DOHH2 (cell line): ENCODE measurements at regions not wholly inside any gene's neighbourhood (a gene's known extent, or its start where the extent isn't known, plus 50 kb on each side); places are given as distances from the start of the nearest gene placed in this dataset.
"Not testable (repeated sequence)": the region's sequence is repeated elsewhere in the genome, so short reads cannot be mapped to it uniquely, and the experiment has no call there.

Experiments used
- H3F3A ChIP-seq: fragments of 200-600 bp; sonication (generic), shearing (Covaris generic); 2 replicates; pipeline ENCODE4 v1.6.0; 2016; ENCODE audit warnings: antibody characterized with exemption, mild to moderate bottlenecking; ENCODE audit not compliant: control insufficient read depth, insufficient read depth
- H3K27ac ChIP-seq: fragments of 200-600 bp; sonication (generic); 2 replicates; pipeline ENCODE4 v1.5.1; 2014; ENCODE audit warnings: low read depth, mild to moderate bottlenecking, low read length, moderate library complexity
- H3K27me3 ChIP-seq: fragments of 200-600 bp; sonication (generic); 2 replicates; pipeline ENCODE4 v1.6.1; 2014; ENCODE audit warnings: mild to moderate bottlenecking, low read length, mixed read lengths; ENCODE audit not compliant: control insufficient read depth
- H3K36me3 ChIP-seq: fragments of 200-600 bp; sonication (generic); 2 replicates; pipeline ENCODE4 v1.6.1; 2014; ENCODE audit warnings: mild to moderate bottlenecking, low read length, moderate library complexity, mixed read lengths; ENCODE audit not compliant: control insufficient read depth
- H3K4me1 ChIP-seq: fragments of 200-600 bp; sonication (generic); 2 replicates; pipeline ENCODE4 v1.6.1; 2014; ENCODE audit warnings: mild to moderate bottlenecking, low read length, mixed read lengths; ENCODE audit not compliant: control insufficient read depth
- H3K4me2 ChIP-seq: fragments of 200-600 bp; sonication (generic); 2 replicates; pipeline ENCODE4 v1.6.0; 2014; ENCODE audit warnings: mild to moderate bottlenecking, low read length, moderate library complexity
- H3K4me3 ChIP-seq: fragments of 200-600 bp; sonication (generic); 2 replicates; pipeline ENCODE4 v1.5.1; 2014; ENCODE audit warnings: mild to moderate bottlenecking, low read length, mixed read lengths
- H3K79me2 ChIP-seq: fragments of 200-600 bp; sonication (generic); 2 replicates; pipeline ENCODE4 v1.6.1; 2014; ENCODE audit warnings: mild to moderate bottlenecking, low read length, mixed read lengths; ENCODE audit not compliant: control insufficient read depth
- H3K9me2 ChIP-seq: fragments of 200-600 bp; sonication (generic); replicated peaks from 2 replicates; pipeline ENCODE4 v1.6.1; 2014; ENCODE audit warnings: mild to moderate bottlenecking, low read length, mixed read lengths; ENCODE audit not compliant: control insufficient read depth
- H3K9me3 ChIP-seq: fragments of 200-600 bp; sonication (generic); 2 replicates; pipeline ENCODE4 v1.6.1; 2014; ENCODE audit warnings: antibody characterized with exemption, low read length, mixed read lengths; ENCODE audit not compliant: control insufficient read depth, insufficient read depth
- H4K20me1 ChIP-seq: fragments of 200-600 bp; sonication (generic); 2 replicates; pipeline ENCODE4 v1.6.0; 2014; ENCODE audit warnings: low read depth, mild to moderate bottlenecking, antibody characterized with exemption, low read length, moderate library complexity; ENCODE audit not compliant: control insufficient read depth, insufficient read depth
- CTCF ChIP-seq: fragments of 200-600 bp; sonication (generic); IDR thresholded peaks from one replicate; pipeline ENCODE4 v1.5.1; 2014; ENCODE audit warnings: antibody characterized with exemption, mild to moderate bottlenecking, low read depth, low read length; ENCODE audit not compliant: poor library complexity, severe bottlenecking
- EZH2phosphoT487 ChIP-seq: fragments of 200-600 bp; sonication (generic); IDR thresholded peaks from 2 replicates; pipeline ENCODE4 v1.6.1; 2017; ENCODE audit warnings: borderline replicate concordance, mild to moderate bottlenecking, antibody characterized with exemption, low read length, moderate library complexity, mixed read lengths

DNA sequence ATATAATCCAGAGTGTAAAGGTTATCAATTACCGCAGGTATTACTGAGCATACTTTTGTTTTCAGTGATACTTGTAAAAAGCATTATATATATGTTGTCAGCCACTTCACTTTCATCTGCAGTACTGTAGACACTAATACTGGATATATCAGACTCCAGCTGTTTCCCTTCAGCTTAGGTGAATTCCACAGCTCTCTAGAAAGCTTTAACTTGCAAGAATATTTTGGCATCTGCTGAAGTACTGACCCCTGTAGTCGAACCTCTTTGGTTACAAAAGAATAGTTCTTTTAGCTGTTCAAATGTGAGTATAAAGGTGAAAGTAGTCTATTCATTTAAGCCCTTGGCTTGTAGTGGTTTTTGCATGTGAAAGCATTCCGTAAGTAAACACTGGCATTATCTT lies 1222.7 kb upstream of the TENM3 start:
- no peak for TF ChIP-seq EZH2phosphoT487
- TF ChIP-seq CTCF: no peak
- Histone ChIP-seq H3K4me1 (no peaks in the 10 kb centered on the region), H3K4me3 (no peak overlapping the region), H3K27ac (no peak overlapping the region), H3K27me3 (no peaks in the 10 kb centered on the region), H3K36me3 (no peaks in the 10 kb centered on the region), H3K4me2 (no peak overlapping the region), H3K9me2 (no peaks in the 10 kb centered on the region), H3K9me3 (no peaks in the 10 kb centered on the region), H3F3A (no peaks in the 10 kb centered on the region), H3K79me2 (no peaks in the 10 kb centered on the region), H4K20me1 (no peaks in the 10 kb centered on the region)

- TF ChIP-seq CTCF (no peak), EZH2phosphoT487 (no peak)
- H3K27me3 ChIP-seq: no peaks in the 10 kb centered on the region
- 0 out of 2 replicates have a peak, but pooled peaks cover 2% of the 10 kb centered on the region for H3K9me2 ChIP-seq
- no peaks in the 10 kb centered on the region for H3K9me3 ChIP-seq
- no peaks in the 10 kb centered on the region for H3F3A ChIP-seq
- no peaks in the 10 kb centered on the region for H3K36me3 ChIP-seq
- no peaks in the 10 kb centered on the region for H4K20me1 ChIP-seq
- H3K27ac ChIP-seq: no peak overlapping the region
- no peak overlapping the region for H3K4me3 ChIP-seq
- H3K79me2 ChIP-seq: no peaks in the 10 kb centered on the region
- H3K4me1 ChIP-seq: no peaks in the 10 kb centered on the region
- H3K4me2 ChIP-seq: no peak overlapping the region
Observed at GRCh38 chr4:181021213-181021612, 1222.0 kb upstream of the TENM3 start.

- not testable (repeated sequence) for H3K79me2 ChIP-seq, H3K9me3 ChIP-seq, H3K27ac ChIP-seq, H3K36me3 ChIP-seq, H3K9me2 ChIP-seq, H3K4me2 ChIP-seq, H3K4me1 ChIP-seq, H3K27me3 ChIP-seq, H3K4me3 ChIP-seq, H4K20me1 ChIP-seq, H3F3A ChIP-seq
Observed at GRCh38 chr4:181030135-181030921, 1212.9 kb upstream of the TENM3 start.

- H3K27ac ChIP-seq: no peak overlapping the region
- H3K9me3 ChIP-seq: no peaks in the 10 kb centered on the region
- TF ChIP-seq CTCF: no peak
- no peak for TF ChIP-seq EZH2phosphoT487
- H3K4me2 ChIP-seq: no peak overlapping the region
- H3F3A ChIP-seq: no peaks in the 10 kb centered on the region
- H3K9me2 ChIP-seq: 0 out of 2 replicates have a peak, but pooled peaks cover 3% of the 10 kb centered on the region
- no peaks in the 10 kb centered on the region for H4K20me1 ChIP-seq
- no peaks in the 10 kb centered on the region for H3K27me3 ChIP-seq
- no peaks in the 10 kb centered on the region for H3K79me2 ChIP-seq
- no peaks in the 10 kb centered on the region for H3K4me1 ChIP-seq
- no peaks in the 10 kb centered on the region for H3K36me3 ChIP-seq
- H3K4me3 ChIP-seq: no peak overlapping the region
Observed at GRCh38 chr4:181030961-181031360, 1212.2 kb upstream of the TENM3 start.
